A673 (cell line): ENCODE measurements at regions not wholly inside any gene's neighbourhood (a gene's known extent, or its start where the extent isn't known, plus 50 kb on each side); places are given as distances from the start of the nearest gene placed in this dataset.

ENCODE experiments used
- BruUV-seq: library from RNA; stranded (reverse); fragments of 400-500 nt; replicated peaks from 2 replicates; lab custom pipeline; 2021; lab: Mats Ljungman, UMichigan
- CTCF ChIA-PET: fragments of 300-600 bp; sonication (Branson Sonifier 250); formaldehyde crosslinking; loops from one replicate; lab custom pipeline; 2022; ENCODE audit warnings: antibody characterized with exemption; lab: Charles Lee
- POLR2A ChIA-PET: fragments of 300-600 bp; sonication (Branson Sonifier 250); formaldehyde crosslinking; loops from one replicate; lab custom pipeline; 2022; ENCODE audit warnings: antibody characterized with exemption; ENCODE audit not compliant: low non-redundant PET; lab: Charles Lee
- DNase-seq: peaks from one replicate; pipeline ENCODE4 v3.0.0-alpha.2; 2015; ENCODE audit warnings: low spot score
- H3K27ac ChIP-seq: fragments of 200-600 bp; sonication (generic); 2 replicates; pipeline ENCODE4 v1.5.1; 2016; ENCODE audit warnings: mixed run types, low read depth, mild to moderate bottlenecking, mixed read lengths, antibody characterized with exemption, low read length; ENCODE audit not compliant: poor library complexity, severe bottlenecking
- H3K27me3 ChIP-seq: fragments of 200-600 bp; sonication (generic); replicated peaks from 2 replicates; pipeline ENCODE4 v1.6.1; 2017; ENCODE audit warnings: mixed run types, low read depth, mild to moderate bottlenecking, mixed read lengths, antibody characterized with exemption, low read length; ENCODE audit not compliant: insufficient read depth, poor library complexity
- H3K36me3 ChIP-seq: fragments of 200-600 bp; sonication (generic); 2 replicates; pipeline ENCODE4 v1.6.1; 2016; ENCODE audit warnings: mixed run types, mild to moderate bottlenecking, mixed read lengths, antibody characterized with exemption, low read length; ENCODE audit not compliant: insufficient read depth, poor library complexity, severe bottlenecking
- H3K4me1 ChIP-seq: fragments of 200-600 bp; sonication (generic); 2 replicates; pipeline ENCODE4 v1.6.1; 2017; ENCODE audit warnings: mixed run types, mild to moderate bottlenecking, mixed read lengths, antibody characterized with exemption, low read length; ENCODE audit not compliant: insufficient read depth, poor library complexity, severe bottlenecking
- H3K4me3 ChIP-seq: fragments of 200-600 bp; sonication (generic); 2 replicates; pipeline ENCODE4 v1.5.1; 2016; ENCODE audit warnings: low read depth, mixed run types, mild to moderate bottlenecking, mixed read lengths, low read length; ENCODE audit not compliant: poor library complexity, severe bottlenecking
- H3K9me3 ChIP-seq: fragments of 200-600 bp; sonication (generic); 2 replicates; pipeline ENCODE4 v1.6.1; 2016; ENCODE audit warnings: mixed run types, low read depth, mild to moderate bottlenecking, mixed read lengths, antibody characterized with exemption, low read length; ENCODE audit not compliant: poor library complexity, severe bottlenecking
- EZH2 ChIP-seq: fragments of 200-600 bp; sonication (generic); IDR thresholded peaks from 2 replicates; pipeline ENCODE4 v1.6.1; 2017; ENCODE audit warnings: borderline replicate concordance, low read depth, mild to moderate bottlenecking, mixed read lengths, antibody characterized with exemption, low read length; ENCODE audit not compliant: poor library complexity, severe bottlenecking
- intact Hi-C: fragments of 100-400 bp; cut with micrococcal nuclease; formaldehyde crosslinking; loops from one replicate; pipeline ENCODE4 v1.10.0; 2022; ENCODE audit not compliant: unreplicated experiment
- TF ChIP-seq, protein P1 (sequence below): fragments of 300-800, 200-600 bp; sonication (generic); conservative IDR thresholded peaks from 2 replicates; pipeline ENCODE4 v1.5.1; 2017; ENCODE audit warnings: low read depth, mild to moderate bottlenecking, antibody characterized with exemption, low read length, moderate library complexity, mixed read lengths

- ChIA-PET CTCF (no interaction called here), POLR2A (no interaction called here)
- no peaks in the 10 kb centered on the region for H3K36me3 ChIP-seq
- no peaks in the 10 kb centered on the region for H3K4me1 ChIP-seq
- BruUV-seq: no TSS peak
- H3K27me3 ChIP-seq: peaks cover 12% of the 10 kb centered on the region
- no peak overlapping the region for H3K4me3 ChIP-seq
- no peak for DNase-seq
- no peak for TF ChIP-seq EZH2
- TF ChIP-seq, protein P1, sequence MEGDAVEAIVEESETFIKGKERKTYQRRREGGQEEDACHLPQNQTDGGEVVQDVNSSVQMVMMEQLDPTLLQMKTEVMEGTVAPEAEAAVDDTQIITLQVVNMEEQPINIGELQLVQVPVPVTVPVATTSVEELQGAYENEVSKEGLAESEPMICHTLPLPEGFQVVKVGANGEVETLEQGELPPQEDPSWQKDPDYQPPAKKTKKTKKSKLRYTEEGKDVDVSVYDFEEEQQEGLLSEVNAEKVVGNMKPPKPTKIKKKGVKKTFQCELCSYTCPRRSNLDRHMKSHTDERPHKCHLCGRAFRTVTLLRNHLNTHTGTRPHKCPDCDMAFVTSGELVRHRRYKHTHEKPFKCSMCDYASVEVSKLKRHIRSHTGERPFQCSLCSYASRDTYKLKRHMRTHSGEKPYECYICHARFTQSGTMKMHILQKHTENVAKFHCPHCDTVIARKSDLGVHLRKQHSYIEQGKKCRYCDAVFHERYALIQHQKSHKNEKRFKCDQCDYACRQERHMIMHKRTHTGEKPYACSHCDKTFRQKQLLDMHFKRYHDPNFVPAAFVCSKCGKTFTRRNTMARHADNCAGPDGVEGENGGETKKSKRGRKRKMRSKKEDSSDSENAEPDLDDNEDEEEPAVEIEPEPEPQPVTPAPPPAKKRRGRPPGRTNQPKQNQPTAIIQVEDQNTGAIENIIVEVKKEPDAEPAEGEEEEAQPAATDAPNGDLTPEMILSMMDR: no peak
- intact Hi-C loops: no loop called here
- no peak overlapping the region for H3K27ac ChIP-seq
- no peaks in the 10 kb centered on the region for H3K9me3 ChIP-seq
Measured at GRCh38 chr16:77562497-77562896, 127.7 kb upstream of the ADAMTS18 start.

GRCh38 chr16:77564791-77565390 lies 130.1 kb upstream of the ADAMTS18 start:
- no peaks in the 10 kb centered on the region for H3K4me1 ChIP-seq
- no peaks in the 10 kb centered on the region for H3K9me3 ChIP-seq
- ChIA-PET POLR2A (interaction anchor here (0.6 kb wide), 1 partner anchor 8 kb away, joined by 4 read pairs; no protein-coding TSS in a partner anchor), CTCF (no interaction called here)
- no peaks in the 10 kb centered on the region for H3K36me3 ChIP-seq
- H3K27me3 ChIP-seq: peaks cover 11% of the 10 kb centered on the region
- no peak for DNase-seq
- H3K4me3 ChIP-seq: no peak overlapping the region
- no peak for TF ChIP-seq EZH2
- TF ChIP-seq, protein P1: no peak
- intact Hi-C loops: no loop called here
- BruUV-seq: no TSS peak
- H3K27ac ChIP-seq: no peak overlapping the region

GRCh38 chr16:77569406-77569805 lies 134.6 kb upstream of the ADAMTS18 start:
- TF ChIP-seq, protein P1: no peak
- TF ChIP-seq EZH2: no peak
- intact Hi-C loops: no loop called here
- no TSS peak for BruUV-seq

More at GRCh38 chr16:77569406-77569805, 134.6 kb upstream of the ADAMTS18 start:
- H3K4me1 ChIP-seq: no peaks in the 10 kb centered on the region
- H3K27ac ChIP-seq: no peak overlapping the region
- H3K27me3 ChIP-seq: peaks cover 13% of the 10 kb centered on the region
- no peak overlapping the region for H3K4me3 ChIP-seq
- no peak for DNase-seq
- H3K9me3 ChIP-seq: no peaks in the 10 kb centered on the region
- CTCF ChIA-PET: no interaction called here
- no peaks in the 10 kb centered on the region for H3K36me3 ChIP-seq
- POLR2A ChIA-PET: no interaction called here
